ENCODE measurements at regions not wholly inside any gene's neighbourhood (a gene's known extent, or its start where the extent isn't known, plus 50 kb on each side); places are given as distances from the start of the nearest gene placed in this dataset.

- no peak overlapping the region for H3K4me3 ChIP-seq (ENCODE audit: insufficient read depth, low read depth, low read length)
- no peaks in the 10 kb centered on the region for H3K36me3 ChIP-seq (replicated peaks; ENCODE audit: control insufficient read depth, insufficient read depth, low read length)
- no peaks in the 10 kb centered on the region for H3K27me3 ChIP-seq (ENCODE audit: control insufficient read depth, insufficient read depth, low read length)
- no peak for DNase-seq
These were observed 149.7 kb upstream of the SPACA7 start for GRCh38 chr13:112226320-112227002.

- Histone ChIP-seq H3K27me3 (ENCODE audit: control insufficient read depth, insufficient read depth, low read length) (no peaks in the 10 kb centered on the region), H3K4me3 (ENCODE audit: insufficient read depth, low read depth, low read length) (no peak overlapping the region), H3K36me3 (replicated peaks; ENCODE audit: control insufficient read depth, insufficient read depth, low read length) (no peaks in the 10 kb centered on the region)
- DNase-seq, result no peak
These were observed 149.1 kb upstream of the SPACA7 start for GRCh38 chr13:112227031-112227430.

- Histone ChIP-seq H3K27me3 (ENCODE audit: control insufficient read depth, insufficient read depth, low read length) (no peaks in the 10 kb centered on the region), H3K4me3 (ENCODE audit: insufficient read depth, low read depth, low read length) (no peak overlapping the region), H3K36me3 (replicated peaks; ENCODE audit: control insufficient read depth, insufficient read depth, low read length) (no peaks in the 10 kb centered on the region)
- no peak for DNase-seq
These were observed 146.7 kb upstream of the SPACA7 start for GRCh38 chr13:112229445-112229844.

GRCh38 chr13:112229992-112230872 lies 145.9 kb upstream of the SPACA7 start:
- no peak overlapping the region for H3K4me3 ChIP-seq (ENCODE audit: insufficient read depth, low read depth, low read length)
- H3K36me3 ChIP-seq (replicated peaks; ENCODE audit: control insufficient read depth, insufficient read depth, low read length), result no peaks in the 10 kb centered on the region
- no peaks in the 10 kb centered on the region for H3K27me3 ChIP-seq (ENCODE audit: control insufficient read depth, insufficient read depth, low read length)
- DNase-seq, result peak; percentile 70

- no peak overlapping the region for H3K4me3 ChIP-seq (ENCODE audit: insufficient read depth, low read depth, low read length)
- no peaks in the 10 kb centered on the region for H3K36me3 ChIP-seq (replicated peaks; ENCODE audit: control insufficient read depth, insufficient read depth, low read length)
- no peak for DNase-seq
- no peaks in the 10 kb centered on the region for H3K27me3 ChIP-seq (ENCODE audit: control insufficient read depth, insufficient read depth, low read length)
These were observed 144.6 kb upstream of the SPACA7 start for GRCh38 chr13:112231451-112232083.

GRCh38 chr13:112233256-112233655 lies 142.9 kb upstream of the SPACA7 start:
- H3K36me3 ChIP-seq (replicated peaks; ENCODE audit: control insufficient read depth, insufficient read depth, low read length), result no peaks in the 10 kb centered on the region
- H3K27me3 ChIP-seq (ENCODE audit: control insufficient read depth, insufficient read depth, low read length), result no peaks in the 10 kb centered on the region
- H3K4me3 ChIP-seq (ENCODE audit: insufficient read depth, low read depth, low read length), result no peak overlapping the region
- DNase-seq, result no peak

- Histone ChIP-seq H3K4me3 (ENCODE audit: insufficient read depth, low read depth, low read length) (no peak overlapping the region), H3K36me3 (replicated peaks; ENCODE audit: control insufficient read depth, insufficient read depth, low read length) (no peaks in the 10 kb centered on the region), H3K27me3 (ENCODE audit: control insufficient read depth, insufficient read depth, low read length) (no peaks in the 10 kb centered on the region)
- DNase-seq, result no peak
These were observed 142.4 kb upstream of the SPACA7 start for GRCh38 chr13:112233716-112234115.

- H3K36me3 ChIP-seq (replicated peaks; ENCODE audit: control insufficient read depth, insufficient read depth, low read length), result no peaks in the 10 kb centered on the region
- no peak for DNase-seq
- H3K4me3 ChIP-seq (ENCODE audit: insufficient read depth, low read depth, low read length), result no peak overlapping the region
- H3K27me3 ChIP-seq (ENCODE audit: control insufficient read depth, insufficient read depth, low read length), result no peaks in the 10 kb centered on the region
These were observed 141.9 kb upstream of the SPACA7 start for GRCh38 chr13:112234131-112234875.

GRCh38 chr13:112236016-112236415 lies 140.1 kb upstream of the SPACA7 start:
- no peak overlapping the region for H3K4me3 ChIP-seq (ENCODE audit: insufficient read depth, low read depth, low read length)
- H3K27me3 ChIP-seq (ENCODE audit: control insufficient read depth, insufficient read depth, low read length), result no peaks in the 10 kb centered on the region
- DNase-seq, result no peak
- H3K36me3 ChIP-seq (replicated peaks; ENCODE audit: control insufficient read depth, insufficient read depth, low read length), result no peaks in the 10 kb centered on the region

GRCh38 chr13:112236539-112237197 lies 139.5 kb upstream of the SPACA7 start:
- no peak for DNase-seq
- Histone ChIP-seq H3K36me3 (replicated peaks; ENCODE audit: control insufficient read depth, insufficient read depth, low read length) (no peaks in the 10 kb centered on the region), H3K4me3 (ENCODE audit: insufficient read depth, low read depth, low read length) (no peak overlapping the region), H3K27me3 (ENCODE audit: control insufficient read depth, insufficient read depth, low read length) (no peaks in the 10 kb centered on the region)

- DNase-seq, result no peak
- no peaks in the 10 kb centered on the region for H3K27me3 ChIP-seq (ENCODE audit: control insufficient read depth, insufficient read depth, low read length)
- no peak overlapping the region for H3K4me3 ChIP-seq (ENCODE audit: insufficient read depth, low read depth, low read length)
- no peaks in the 10 kb centered on the region for H3K36me3 ChIP-seq (replicated peaks; ENCODE audit: control insufficient read depth, insufficient read depth, low read length)
These were observed 137.6 kb upstream of the SPACA7 start for GRCh38 chr13:112238436-112238995.

- Histone ChIP-seq H3K27me3 (ENCODE audit: control insufficient read depth, insufficient read depth, low read length) (no peaks in the 10 kb centered on the region), H3K36me3 (replicated peaks; ENCODE audit: control insufficient read depth, insufficient read depth, low read length) (no peaks in the 10 kb centered on the region), H3K4me3 (ENCODE audit: insufficient read depth, low read depth, low read length) (no peak overlapping the region)
- DNase-seq, result no peak
These were observed 136.1 kb upstream of the SPACA7 start for GRCh38 chr13:112240076-112240475.

GRCh38 chr13:112241288-112241687 lies 134.9 kb upstream of the SPACA7 start:
- Histone ChIP-seq H3K4me3 (ENCODE audit: insufficient read depth, low read depth, low read length) (no peak overlapping the region), H3K36me3 (replicated peaks; ENCODE audit: control insufficient read depth, insufficient read depth, low read length) (no peaks in the 10 kb centered on the region), H3K27me3 (ENCODE audit: control insufficient read depth, insufficient read depth, low read length) (no peaks in the 10 kb centered on the region)
- no peak for DNase-seq

GRCh38 chr13:112242777-112243176 lies 133.4 kb upstream of the SPACA7 start:
- peak; percentile 24 for DNase-seq

More at GRCh38 chr13:112242777-112243176, 133.4 kb upstream of the SPACA7 start:
- Histone ChIP-seq H3K4me3 (ENCODE audit: insufficient read depth, low read depth, low read length) (no peak overlapping the region), H3K36me3 (replicated peaks; ENCODE audit: control insufficient read depth, insufficient read depth, low read length) (no peaks in the 10 kb centered on the region), H3K27me3 (ENCODE audit: control insufficient read depth, insufficient read depth, low read length) (no peaks in the 10 kb centered on the region)

Data from H7 (cell line).